Muscle layer of duodenum (tissue), 2 donors: ENCODE measurements at regions not wholly inside any gene's neighbourhood (a gene's known extent, or its start where the extent isn't known, plus 50 kb on each side); places are given as distances from the start of the nearest gene placed in this dataset.

Source experiments
- H3K27ac ChIP-seq: one replicate; pipeline ENCODE4 v1.7.0; 2013; ENCODE audit warnings: mild to moderate bottlenecking, low read length
- H3K27me3 ChIP-seq: one replicate; pipeline ENCODE4 v1.7.0; 2013; ENCODE audit warnings: low read depth, mild to moderate bottlenecking, control low read depth, low read length
- H3K36me3 ChIP-seq, 2 donors: one replicate each; pipeline ENCODE4 v1.7.0; 2013; ENCODE audit warnings: low read length in 2 of 2, control low read depth in 1 of 2, mild to moderate bottlenecking in 1 of 2; ENCODE audit not compliant: insufficient read depth in 2 of 2, control insufficient read depth in 1 of 2
- H3K4me1 ChIP-seq, 2 donors: one replicate each; pipeline ENCODE4 v1.7.0; 2013; ENCODE audit warnings: low read length in 2 of 2, mild to moderate bottlenecking in 2 of 2, control low read depth in 1 of 2, moderate library complexity in 1 of 2; ENCODE audit not compliant: insufficient read depth in 2 of 2, control insufficient read depth in 1 of 2
- H3K4me3 ChIP-seq, 2 donors: one replicate each; pipeline ENCODE4 v1.7.0; 2013; ENCODE audit warnings: low read length in 2 of 2, low read depth in 1 of 2, mild to moderate bottlenecking in 1 of 2
- H3K9me3 ChIP-seq, 2 donors: one replicate each; pipeline ENCODE4 v1.7.0; 2013; ENCODE audit warnings: low read length in 2 of 2, control low read depth in 1 of 2, mild to moderate bottlenecking in 1 of 2; ENCODE audit not compliant: control insufficient read depth in 1 of 2
- donor health status: healthy.

GRCh38 chr5:116853992-116854391, 279.4 kb upstream of the SEMA6A start:
- Histone ChIP-seq H3K4me1 (no peaks in the 10 kb centered on the region), H3K9me3 (no peaks in the 10 kb centered on the region), H3K27ac (no peak overlapping the region), H3K36me3 (no peaks in the 10 kb centered on the region), H3K27me3 (no peaks in the 10 kb centered on the region), H3K4me3 (no peak overlapping the region)

DNA sequence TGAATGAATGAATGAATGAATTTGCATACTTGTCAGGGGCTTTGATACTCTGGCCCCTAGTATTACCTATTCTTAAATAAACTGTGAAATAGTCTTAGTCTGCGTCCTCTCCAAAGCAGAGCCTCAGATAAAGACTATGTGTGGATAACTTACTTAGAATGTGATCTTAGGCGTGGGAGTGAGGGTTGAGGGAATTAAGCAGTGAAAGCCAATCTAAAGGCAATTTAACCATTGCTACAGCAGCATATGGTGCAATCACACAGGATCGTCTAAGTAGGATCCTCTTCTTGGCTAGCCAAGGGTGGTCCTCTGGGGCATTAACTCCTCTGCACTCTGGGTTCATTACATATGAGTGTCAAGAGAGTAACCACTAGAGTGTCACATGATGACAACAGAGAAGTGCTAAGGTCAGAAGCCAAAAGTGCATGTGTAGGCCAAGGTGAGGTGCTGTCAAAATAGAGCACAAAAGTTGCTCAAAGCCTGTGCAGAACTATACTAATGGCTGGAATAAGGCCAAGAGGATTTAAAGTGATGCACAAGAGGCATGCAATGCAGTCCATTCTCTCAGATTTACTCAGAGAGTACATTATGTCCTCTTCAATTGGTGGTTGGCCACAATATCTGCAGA, 274.4 kb upstream of the SEMA6A start:
- Histone ChIP-seq H3K4me3 (no peak overlapping the region), H3K27ac (no peak overlapping the region), H3K9me3 (no peaks in the 10 kb centered on the region), H3K36me3 (no peaks in the 10 kb centered on the region), H3K4me1 (no peaks in the 10 kb centered on the region), H3K27me3 (no peaks in the 10 kb centered on the region)

DNA sequence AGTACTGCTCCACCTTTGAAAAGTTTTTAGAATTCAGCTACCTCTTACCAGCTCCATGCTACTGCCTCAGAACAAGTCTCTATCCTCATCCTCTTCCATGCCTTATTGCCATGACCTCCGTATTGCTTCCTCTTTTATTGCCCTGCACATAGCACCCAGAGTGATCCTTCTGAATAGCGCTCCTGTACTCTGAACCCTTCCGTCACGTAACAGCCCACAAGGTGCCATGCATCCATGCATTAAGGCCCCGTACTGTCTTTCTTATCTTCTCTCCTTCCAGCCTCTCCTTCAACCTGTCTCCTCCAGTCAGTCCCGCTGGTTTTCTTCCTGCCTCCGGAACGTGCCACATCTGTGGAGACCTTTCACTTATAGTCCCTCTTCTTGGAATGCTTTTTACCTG, 273.3 kb upstream of the SEMA6A start:
- Histone ChIP-seq H3K27ac (no peak overlapping the region), H3K27me3 (no peaks in the 10 kb centered on the region), H3K4me3 (no peak overlapping the region), H3K9me3 (no peaks in the 10 kb centered on the region), H3K4me1 (no peaks in the 10 kb centered on the region), H3K36me3 (no peaks in the 10 kb centered on the region)

DNA sequence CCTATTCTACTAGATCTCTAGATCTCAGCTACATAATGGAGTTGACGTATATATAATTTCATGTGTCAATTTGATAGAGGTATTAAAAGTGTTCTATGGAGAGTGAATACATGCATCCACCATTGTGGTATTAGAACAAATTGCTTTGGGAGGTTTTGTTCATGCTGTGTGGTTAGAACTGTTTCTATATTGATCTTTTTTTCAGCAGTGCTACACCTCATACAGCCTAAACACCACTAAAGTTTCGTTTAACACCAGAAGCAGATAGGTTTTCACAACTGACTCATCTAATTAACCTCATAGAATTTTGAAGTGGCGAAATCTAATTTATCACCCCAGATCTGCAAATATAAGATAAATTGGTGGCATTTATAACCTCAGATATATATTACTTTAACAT, 269.4 kb upstream of the SEMA6A start:
- no peaks in the 10 kb centered on the region for H3K4me1 ChIP-seq
- no peak overlapping the region for H3K4me3 ChIP-seq
- H3K36me3 ChIP-seq: no peaks in the 10 kb centered on the region
- H3K27me3 ChIP-seq: no peaks in the 10 kb centered on the region
- H3K27ac ChIP-seq: no peak overlapping the region
- H3K9me3 ChIP-seq: no peaks in the 10 kb centered on the region

- H3K9me3 ChIP-seq: no peaks in the 10 kb centered on the region
- no peak overlapping the region for H3K27ac ChIP-seq
- H3K4me3 ChIP-seq: no peak overlapping the region
- no peaks in the 10 kb centered on the region for H3K4me1 ChIP-seq
- H3K27me3 ChIP-seq: no peaks in the 10 kb centered on the region
- no peaks in the 10 kb centered on the region for H3K36me3 ChIP-seq
Measured at GRCh38 chr5:116842514-116842961, 267.9 kb upstream of the SEMA6A start.

DNA sequence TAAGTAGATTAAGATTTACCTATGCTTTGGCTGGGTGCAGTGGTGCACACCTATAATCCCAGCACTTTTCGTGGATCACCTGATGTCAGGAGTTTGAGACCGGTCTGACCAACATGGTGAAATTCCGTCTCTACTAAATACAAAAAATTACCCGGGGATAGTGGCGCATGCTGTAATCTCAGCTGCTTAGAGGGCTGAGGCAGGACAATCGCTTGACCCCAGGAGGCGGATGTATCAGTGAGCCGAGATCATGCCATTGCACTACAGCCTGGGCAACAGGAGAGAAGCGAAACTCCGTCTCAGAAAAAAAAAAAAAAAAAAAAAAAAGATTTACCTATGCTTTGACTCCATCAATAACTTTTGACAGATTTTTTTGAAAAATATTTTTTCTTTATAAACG, 267.1 kb upstream of the SEMA6A start:
- Histone ChIP-seq H3K36me3 (no peaks in the 10 kb centered on the region), H3K27me3 (no peaks in the 10 kb centered on the region), H3K4me3 (no peak overlapping the region), H3K9me3 (no peaks in the 10 kb centered on the region), H3K27ac (no peak overlapping the region), H3K4me1 (no peaks in the 10 kb centered on the region)

GRCh38 chr5:116838011-116838536, 263.5 kb upstream of the SEMA6A start:
- no peak overlapping the region for H3K27ac ChIP-seq
- H3K36me3 ChIP-seq: no peaks in the 10 kb centered on the region
- H3K4me1 ChIP-seq: no peaks in the 10 kb centered on the region
- no peaks in the 10 kb centered on the region for H3K9me3 ChIP-seq
- H3K4me3 ChIP-seq: no peak overlapping the region
- no peaks in the 10 kb centered on the region for H3K27me3 ChIP-seq

GRCh38 chr5:116834796-116835515, 260.3 kb upstream of the SEMA6A start:
- H3K4me1 ChIP-seq: no peaks in the 10 kb centered on the region

DNA sequence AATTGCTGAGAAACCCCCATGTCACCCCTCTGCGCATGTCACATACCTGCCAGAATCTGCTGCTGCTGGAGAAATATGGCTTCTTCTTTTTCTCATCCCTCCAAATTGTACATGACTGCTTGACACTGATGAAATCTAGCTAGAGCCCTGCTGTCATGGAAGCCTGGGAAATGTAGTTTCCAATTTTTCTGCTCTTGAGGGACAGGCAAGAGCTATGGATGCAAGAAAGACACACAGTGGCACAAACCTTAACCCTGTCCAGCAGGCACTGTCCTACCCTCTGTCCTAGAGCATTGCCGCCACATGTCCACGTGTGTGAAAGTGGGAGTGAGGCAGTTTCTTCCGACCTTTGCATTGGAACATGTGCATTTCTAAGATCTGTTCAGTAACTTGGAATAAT, 255.5 kb upstream of the SEMA6A start:
- no peaks in the 10 kb centered on the region for H3K4me1 ChIP-seq
- no peak overlapping the region for H3K27ac ChIP-seq
- H3K4me3 ChIP-seq: no peak overlapping the region
- H3K36me3 ChIP-seq: no peaks in the 10 kb centered on the region
- no peaks in the 10 kb centered on the region for H3K9me3 ChIP-seq
- no peaks in the 10 kb centered on the region for H3K27me3 ChIP-seq

More at GRCh38 chr5:116834796-116835515, 260.3 kb upstream of the SEMA6A start:
- Histone ChIP-seq H3K9me3 (no peaks in the 10 kb centered on the region), H3K4me3 (no peak overlapping the region), H3K27ac (no peak overlapping the region), H3K27me3 (no peaks in the 10 kb centered on the region), H3K36me3 (no peaks in the 10 kb centered on the region)

DNA sequence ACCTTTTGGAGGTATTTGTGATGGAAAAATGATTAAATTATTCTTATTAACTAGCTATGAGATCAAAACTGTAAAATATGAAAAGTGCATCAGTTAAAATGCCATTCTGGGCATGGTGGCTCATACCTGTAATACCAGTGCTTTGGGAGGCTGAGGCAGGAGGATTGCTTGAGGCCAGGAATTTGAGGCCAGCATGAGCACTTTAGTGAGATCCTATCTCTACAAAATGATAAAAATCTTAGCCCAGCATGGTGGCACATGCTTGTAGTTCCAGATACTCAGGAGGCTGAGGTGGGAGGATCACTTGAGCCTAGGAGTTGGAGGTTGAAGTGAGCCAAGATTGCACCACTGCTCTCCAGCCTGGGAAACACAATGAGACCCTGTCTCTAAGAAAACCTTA, 252.5 kb upstream of the SEMA6A start:
- Histone ChIP-seq H3K4me3 (no peak overlapping the region), H3K27ac (no peak overlapping the region), H3K4me1 (no peaks in the 10 kb centered on the region), H3K36me3 (no peaks in the 10 kb centered on the region), H3K27me3 (no peaks in the 10 kb centered on the region), H3K9me3 (no peaks in the 10 kb centered on the region)

DNA sequence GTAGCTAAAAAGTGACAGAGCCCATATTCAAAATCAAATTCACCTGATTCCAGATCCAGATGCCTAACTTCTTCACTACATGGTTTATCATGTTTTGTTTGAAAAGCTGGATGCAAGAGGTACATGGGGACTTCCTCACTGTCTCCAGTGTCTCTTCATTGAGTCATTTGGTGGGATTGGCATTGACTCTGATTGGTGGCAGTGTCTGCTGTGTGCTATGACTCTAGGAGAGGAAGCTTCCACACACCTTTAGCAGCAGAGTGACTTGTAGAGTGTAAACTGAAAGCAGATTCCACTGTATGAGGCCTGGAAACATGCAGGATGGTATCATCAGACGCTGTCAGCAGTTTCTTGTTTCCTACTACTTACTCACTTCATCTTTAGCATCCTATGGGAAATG, 250.9 kb upstream of the SEMA6A start:
- no peaks in the 10 kb centered on the region for H3K36me3 ChIP-seq
- no peak overlapping the region for H3K27ac ChIP-seq
- H3K4me3 ChIP-seq: no peak overlapping the region
- no peaks in the 10 kb centered on the region for H3K9me3 ChIP-seq
- no peaks in the 10 kb centered on the region for H3K4me1 ChIP-seq
- no peaks in the 10 kb centered on the region for H3K27me3 ChIP-seq
